GM12878 (cell line): ENCODE measurements at regions not wholly inside any gene's neighbourhood (a gene's known extent, or its start where the extent isn't known, plus 50 kb on each side); places are given as distances from the start of the nearest gene placed in this dataset.

Experiments used
- ATAC-seq: fragments of 200-7000 bp; cut with Tn5 transposase; 3 replicates; pipeline ENCODE4 v1.9.1; 2020; ENCODE audit warnings: mild to moderate bottlenecking, moderate library complexity
- BruUV-seq: library from RNA; stranded (reverse); fragments of 400-500 nt; replicated peaks from 2 replicates; lab custom pipeline; 2021; lab: Mats Ljungman, UMichigan
- CTCF ChIA-PET: fragments of 300-600 bp; sonication (Branson Sonifier 250); formaldehyde crosslinking; extraction: SDS; loops from one replicate; lab custom pipeline; 2021; ENCODE audit warnings: inconsistent platforms; lab: Yijun Ruan, JAX
- POLR2A ChIA-PET: fragments of 350-600 bp; formaldehyde crosslinking; extraction: SDS; loops from one replicate; lab custom pipeline; 2021; ENCODE audit warnings: inconsistent platforms; lab: Charles Lee
- RAD21 ChIA-PET: fragments of 300-600 bp; sonication (Branson Sonifier 250); formaldehyde crosslinking; loops from one replicate; lab custom pipeline; 2023; ENCODE audit warnings: antibody characterized with exemption; ENCODE audit not compliant: unreplicated experiment; lab: Charles Lee
- SMC1A ChIA-PET: fragments of 300-600 bp; sonication (Branson Sonifier 250); formaldehyde crosslinking; loops from one replicate; lab custom pipeline; 2023; ENCODE audit not compliant: unreplicated experiment, uncharacterized antibody; lab: Charles Lee
- DNase-seq: peaks from one replicate; pipeline ENCODE4 v3.0.0-alpha.2; 2011; ENCODE audit warnings: low read depth, low spot score
- FAIRE-seq: peaks from 3 replicates; lab custom pipeline; 2011; peaks lifted over from hg19 to GRCh38; lab: Jason Lieb, UNC
- H2AFZ ChIP-seq: 2 replicates; pipeline ENCODE4 v1.6.0; 2011; ENCODE audit warnings: low read depth, low read length, control low read depth; ENCODE audit not compliant: control insufficient read depth
- H3K27ac ChIP-seq: 2 replicates; pipeline ENCODE4 v1.5.1; 2011; ENCODE audit warnings: control low read depth; ENCODE audit not compliant: control insufficient read depth, insufficient read depth
- H3K27me3 ChIP-seq, 2 experiments: replicated peaks in 1 of 2; 2 replicates each; pipeline versions ENCODE4 v1.6.0 to v1.6.1; 2011; ENCODE audit warnings: low read length in 1 of 2; ENCODE audit not compliant: control insufficient read depth in 2 of 2, insufficient read depth in 2 of 2
- H3K36me3 ChIP-seq, 2 experiments: 2 replicates each; pipeline ENCODE4 v1.5.1; 2011; ENCODE audit warnings: low read length in 1 of 2; ENCODE audit not compliant: control insufficient read depth in 2 of 2, insufficient read depth in 2 of 2
- H3K4me1 ChIP-seq: 2 replicates; pipeline ENCODE4 v1.6.1; 2011; ENCODE audit warnings: mild to moderate bottlenecking, low read length, moderate library complexity, mixed read lengths; ENCODE audit not compliant: control insufficient read depth, insufficient read depth
- H3K4me2 ChIP-seq: 2 replicates; pipeline ENCODE4 v1.6.0; 2011; ENCODE audit warnings: control low read depth; ENCODE audit not compliant: control insufficient read depth, insufficient read depth
- H3K4me3 ChIP-seq: fragments of 200-600 bp; sonication (generic); 2 replicates; pipeline ENCODE4 v1.5.1; 2016
- H3K79me2 ChIP-seq: 2 replicates; pipeline ENCODE4 v1.6.0; 2011; ENCODE audit warnings: low read length; ENCODE audit not compliant: control insufficient read depth, insufficient read depth
- H3K9ac ChIP-seq: 2 replicates; pipeline ENCODE4 v1.8.0; 2011; ENCODE audit warnings: low read length, control low read depth, mixed read lengths; ENCODE audit not compliant: control insufficient read depth, insufficient read depth
- H3K9me3 ChIP-seq: replicated peaks from 3 replicates; pipeline ENCODE4 v1.5.1; 2011; ENCODE audit warnings: mild to moderate bottlenecking, low read length; ENCODE audit not compliant: control insufficient read depth, insufficient read depth
- H4K20me1 ChIP-seq: 2 replicates; pipeline ENCODE4 v1.6.0; 2011; ENCODE audit not compliant: control insufficient read depth, insufficient read depth
- BCL11A ChIP-seq: IDR thresholded peaks from 2 replicates; pipeline ENCODE4 v1.6.1; 2011; ENCODE audit warnings: low read depth, low read length
- DPF2 ChIP-seq: fragments of 450-650 bp; IDR thresholded peaks from 2 replicates; pipeline ENCODE4 v1.6.1; 2017; ENCODE audit warnings: mild to moderate bottlenecking
- EED ChIP-seq: sonication (generic); IDR thresholded peaks from 2 replicates; pipeline ENCODE4 v1.6.1; 2016; ENCODE audit warnings: antibody characterized with exemption, low read depth
- HDAC2 ChIP-seq: fragments of 200-600 bp; sonication (generic); IDR thresholded peaks from 2 replicates; pipeline ENCODE4 v1.6.1; 2017
- MYB ChIP-seq: fragments of 150-350 bp; IDR thresholded peaks from 2 replicates; pipeline ENCODE4 v1.6.1; 2014; ENCODE audit warnings: mild to moderate bottlenecking, low read depth, low read length, borderline replicate concordance
- NBN ChIP-seq: fragments of 450-650 bp; IDR thresholded peaks from 2 replicates; pipeline ENCODE4 v1.6.1; 2016
- NFIC ChIP-seq: IDR thresholded peaks from 2 replicates; pipeline ENCODE4 v1.6.1; 2012; ENCODE audit warnings: low read depth, mild to moderate bottlenecking, inconsistent platforms, low read length, moderate library complexity
- NR2C1 ChIP-seq: fragments of 450-650 bp; IDR thresholded peaks from 2 replicates; pipeline ENCODE4 v1.6.1; 2017; ENCODE audit warnings: antibody characterized with exemption, mild to moderate bottlenecking, moderate library complexity
- RAD21 ChIP-seq: IDR thresholded peaks from 2 replicates; pipeline ENCODE4 v1.6.1; 2011; ENCODE audit warnings: mild to moderate bottlenecking, low read depth, low read length, moderate library complexity; ENCODE audit not compliant: insufficient read depth
- SMC3 ChIP-seq: IDR thresholded peaks from 2 replicates; pipeline ENCODE4 v1.6.1; 2011; ENCODE audit warnings: low read length, improper control_type of control experiment, borderline replicate concordance
- SUPT20H ChIP-seq: IDR thresholded peaks from 2 replicates; pipeline ENCODE4 v1.6.1; 2011; ENCODE audit warnings: low read depth, mild to moderate bottlenecking, low read length, moderate library complexity, borderline replicate concordance; ENCODE audit not compliant: control insufficient read depth
- SUZ12 ChIP-seq: fragments of 200-600 bp; sonication (generic); IDR thresholded peaks from one replicate; pipeline ENCODE4 v1.6.1; 2018; ENCODE audit warnings: antibody characterized with exemption, mild to moderate bottlenecking; ENCODE audit not compliant: unreplicated experiment
- YY1 ChIP-seq: IDR thresholded peaks from 2 replicates; pipeline ENCODE4 v1.6.1; 2011; ENCODE audit warnings: low read depth, mild to moderate bottlenecking, low read length
- ZNF207 ChIP-seq: fragments of 450-650 bp; IDR thresholded peaks from 2 replicates; pipeline ENCODE4 v1.6.1; 2014; ENCODE audit warnings: antibody characterized with exemption, mild to moderate bottlenecking, borderline replicate concordance
- ZNF622 ChIP-seq: fragments of 450-650 bp; IDR thresholded peaks from 2 replicates; pipeline ENCODE4 v1.6.1; 2017; ENCODE audit warnings: mild to moderate bottlenecking, inconsistent platforms
- WGBS: methylation state at CpG from one replicate; pipeline ENCODE4 v1.1.6; 2016; ENCODE audit warnings: low lambda C conversion rate; ENCODE audit not compliant: insufficient replicate concordance, insufficient coverage; ENCODE audit errors: missing lambda C conversion rate; 5-methylcytosine and 5-hydroxymethylcytosine counted together
- in situ Hi-C: fragments of 300-500 bp; cut with MboI; formaldehyde crosslinking; loops from 9 replicates; pipeline ENCODE4 v1.14.3; 2018; ENCODE audit warnings: mixed read lengths
- intact Hi-C: fragments of 100-400 bp; cut with micrococcal nuclease; formaldehyde crosslinking; loops from one replicate; pipeline ENCODE4 v1.14.2; 2022; ENCODE audit not compliant: unreplicated experiment
- TF ChIP-seq, protein P1 (sequence below): fragments of 450-650 bp; formaldehyde crosslinking; IDR thresholded peaks from 2 replicates; pipeline ENCODE4 v1.4.0; 2020; ENCODE audit warnings: mild to moderate bottlenecking, moderate library complexity
- TF ChIP-seq, protein P2 (sequence below): IDR thresholded peaks from 2 replicates; pipeline ENCODE4 v1.6.1; 2011; ENCODE audit warnings: low read depth, low read length, improper control_type of control experiment, borderline replicate concordance
- TF ChIP-seq, protein P3 (sequence below), 3 experiments: IDR thresholded peaks in 2 of 3; conservative IDR thresholded peaks in 1 of 3; 2 replicates each; pipeline ENCODE4 v1.5.1; 2011; ENCODE audit warnings: low read depth in 3 of 3, low read length in 3 of 3, mild to moderate bottlenecking in 3 of 3, control low read depth in 2 of 3, moderate library complexity in 2 of 3, inconsistent platforms in 1 of 3, mixed read lengths in 1 of 3; ENCODE audit not compliant: control insufficient read depth in 2 of 3, insufficient read depth in 1 of 3; ENCODE audit errors: extremely low read depth in 1 of 3

DNA sequence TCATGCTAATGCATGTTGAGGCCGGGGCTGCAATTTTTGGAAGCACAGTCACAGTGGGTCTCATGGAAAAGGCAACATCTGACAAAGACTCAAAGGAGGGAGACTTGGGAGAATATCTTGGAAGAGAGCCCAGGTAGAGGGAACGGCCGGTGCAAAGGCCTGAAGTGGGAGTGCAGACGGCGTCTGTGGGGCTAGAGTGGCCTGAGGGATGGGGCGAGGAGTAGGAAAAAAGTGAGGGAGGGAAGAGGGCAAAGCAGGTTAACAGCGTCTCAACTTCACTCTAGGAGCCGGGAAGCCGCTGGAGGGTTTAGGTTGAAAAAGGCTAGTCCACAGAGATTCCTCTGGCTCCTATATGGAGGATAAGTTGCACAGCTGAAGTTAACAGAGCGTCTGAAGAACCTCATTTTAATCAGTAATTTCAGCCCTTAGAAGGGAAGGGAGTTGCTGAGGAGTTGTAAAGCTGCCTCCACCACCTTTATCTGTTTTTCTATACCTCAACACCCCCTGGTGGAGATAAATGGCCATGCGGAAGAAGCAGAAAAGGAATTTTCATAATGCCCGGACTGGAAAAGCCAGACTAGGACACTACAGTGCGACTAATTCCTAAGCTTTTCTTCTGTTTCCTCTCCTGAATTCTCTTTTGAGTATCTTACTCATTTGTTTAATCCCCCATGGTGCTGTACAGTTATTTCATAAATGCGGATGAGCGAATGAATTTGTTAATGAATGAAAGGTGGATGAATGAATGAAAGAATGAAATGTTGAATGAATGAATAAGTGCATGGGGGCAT lies 78.7 kb upstream of the ZNF281 start:
- Histone ChIP-seq H4K20me1 (no peaks in the 10 kb centered on the region), H2AFZ (peak overlapping the region; percentile 64), H3K79me2 (no peaks in the 10 kb centered on the region), H3K27me3 (no peaks in the 10 kb centered on the region), H3K9me3 (no peaks in the 10 kb centered on the region), H3K27ac (no peak overlapping the region), H3K4me3 (no peak overlapping the region), H3K9ac (no peak overlapping the region), H3K4me1 (peaks cover 8% of the 10 kb centered on the region), H3K36me3 (no peaks in the 10 kb centered on the region), H3K4me2 (peak overlapping the region; percentile 26; the same call in 1 of the 2 replicates)
- POLR2A ChIA-PET = no interaction called here
- intact Hi-C loops = loop anchor here (1.0 to 5.0 kb wide), 4 partner anchors 81 to 804 kb away; no protein-coding TSS in a partner anchor
- BruUV-seq = no TSS peak
- SMC1A ChIA-PET = interaction anchor here (0.6 to 5.3 kb wide), 35 partner anchors 11 to 804 kb away, joined by 3 to 55 read pairs (median 3); no protein-coding TSS in a partner anchor
- ATAC-seq (peak; percentile 85), FAIRE-seq (no peak), DNase-seq (peak; percentile 37)
- in situ Hi-C loops = no loop called here
- 9% methylated on average over 15 of the region's 15 CpGs for WGBS
- RAD21 ChIA-PET = interaction anchor here (0.6 to 2.8 kb wide), 12 partner anchors 12 to 389 kb away, joined by 3 to 21 read pairs (median 4); no protein-coding TSS in a partner anchor
- CTCF ChIA-PET = interaction anchor here (0.8 to 6.3 kb wide), 18 partner anchors 11 to 804 kb away, joined by 3 to 119 read pairs (median 5); no protein-coding TSS in a partner anchor
- TF ChIP-seq BCL11A (no peak), EED (peak; percentile 62), ZNF207 (peak; percentile 70; the same call in 1 of the 2 replicates), RAD21 (peak; percentile 99), NR2C1 (no peak), HDAC2 (no peak), SUPT20H (no peak), SUZ12 (no peak), NBN (peak; percentile 44; the same call in 1 of the 2 replicates), YY1 (peak; percentile 71), NFIC (no peak), MYB (no peak), ZNF622 (no peak), DPF2 (no peak), SMC3 (peak; percentile 98)
- TF ChIP-seq, protein P1, sequence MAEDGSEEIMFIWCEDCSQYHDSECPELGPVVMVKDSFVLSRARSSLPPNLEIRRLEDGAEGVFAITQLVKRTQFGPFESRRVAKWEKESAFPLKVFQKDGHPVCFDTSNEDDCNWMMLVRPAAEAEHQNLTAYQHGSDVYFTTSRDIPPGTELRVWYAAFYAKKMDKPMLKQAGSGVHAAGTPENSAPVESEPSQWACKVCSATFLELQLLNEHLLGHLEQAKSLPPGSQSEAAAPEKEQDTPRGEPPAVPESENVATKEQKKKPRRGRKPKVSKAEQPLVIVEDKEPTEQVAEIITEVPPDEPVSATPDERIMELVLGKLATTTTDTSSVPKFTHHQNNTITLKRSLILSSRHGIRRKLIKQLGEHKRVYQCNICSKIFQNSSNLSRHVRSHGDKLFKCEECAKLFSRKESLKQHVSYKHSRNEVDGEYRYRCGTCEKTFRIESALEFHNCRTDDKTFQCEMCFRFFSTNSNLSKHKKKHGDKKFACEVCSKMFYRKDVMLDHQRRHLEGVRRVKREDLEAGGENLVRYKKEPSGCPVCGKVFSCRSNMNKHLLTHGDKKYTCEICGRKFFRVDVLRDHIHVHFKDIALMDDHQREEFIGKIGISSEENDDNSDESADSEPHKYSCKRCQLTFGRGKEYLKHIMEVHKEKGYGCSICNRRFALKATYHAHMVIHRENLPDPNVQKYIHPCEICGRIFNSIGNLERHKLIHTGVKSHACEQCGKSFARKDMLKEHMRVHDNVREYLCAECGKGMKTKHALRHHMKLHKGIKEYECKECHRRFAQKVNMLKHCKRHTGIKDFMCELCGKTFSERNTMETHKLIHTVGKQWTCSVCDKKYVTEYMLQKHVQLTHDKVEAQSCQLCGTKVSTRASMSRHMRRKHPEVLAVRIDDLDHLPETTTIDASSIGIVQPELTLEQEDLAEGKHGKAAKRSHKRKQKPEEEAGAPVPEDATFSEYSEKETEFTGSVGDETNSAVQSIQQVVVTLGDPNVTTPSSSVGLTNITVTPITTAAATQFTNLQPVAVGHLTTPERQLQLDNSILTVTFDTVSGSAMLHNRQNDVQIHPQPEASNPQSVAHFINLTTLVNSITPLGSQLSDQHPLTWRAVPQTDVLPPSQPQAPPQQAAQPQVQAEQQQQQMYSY (CRISPR knock-in tag) = no peak
- TF ChIP-seq, protein P2, sequence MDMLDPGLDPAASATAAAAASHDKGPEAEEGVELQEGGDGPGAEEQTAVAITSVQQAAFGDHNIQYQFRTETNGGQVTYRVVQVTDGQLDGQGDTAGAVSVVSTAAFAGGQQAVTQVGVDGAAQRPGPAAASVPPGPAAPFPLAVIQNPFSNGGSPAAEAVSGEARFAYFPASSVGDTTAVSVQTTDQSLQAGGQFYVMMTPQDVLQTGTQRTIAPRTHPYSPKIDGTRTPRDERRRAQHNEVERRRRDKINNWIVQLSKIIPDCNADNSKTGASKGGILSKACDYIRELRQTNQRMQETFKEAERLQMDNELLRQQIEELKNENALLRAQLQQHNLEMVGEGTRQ = no peak
- TF ChIP-seq, protein P3, sequence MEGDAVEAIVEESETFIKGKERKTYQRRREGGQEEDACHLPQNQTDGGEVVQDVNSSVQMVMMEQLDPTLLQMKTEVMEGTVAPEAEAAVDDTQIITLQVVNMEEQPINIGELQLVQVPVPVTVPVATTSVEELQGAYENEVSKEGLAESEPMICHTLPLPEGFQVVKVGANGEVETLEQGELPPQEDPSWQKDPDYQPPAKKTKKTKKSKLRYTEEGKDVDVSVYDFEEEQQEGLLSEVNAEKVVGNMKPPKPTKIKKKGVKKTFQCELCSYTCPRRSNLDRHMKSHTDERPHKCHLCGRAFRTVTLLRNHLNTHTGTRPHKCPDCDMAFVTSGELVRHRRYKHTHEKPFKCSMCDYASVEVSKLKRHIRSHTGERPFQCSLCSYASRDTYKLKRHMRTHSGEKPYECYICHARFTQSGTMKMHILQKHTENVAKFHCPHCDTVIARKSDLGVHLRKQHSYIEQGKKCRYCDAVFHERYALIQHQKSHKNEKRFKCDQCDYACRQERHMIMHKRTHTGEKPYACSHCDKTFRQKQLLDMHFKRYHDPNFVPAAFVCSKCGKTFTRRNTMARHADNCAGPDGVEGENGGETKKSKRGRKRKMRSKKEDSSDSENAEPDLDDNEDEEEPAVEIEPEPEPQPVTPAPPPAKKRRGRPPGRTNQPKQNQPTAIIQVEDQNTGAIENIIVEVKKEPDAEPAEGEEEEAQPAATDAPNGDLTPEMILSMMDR (IDR thresholded peaks at IDR 0.05 in 2 of 3, conservative IDR thresholded peaks at IDR 0.05 in 1 of 3; ENCODE audit: control insufficient read depth in 2 of 3, extremely low read depth in 1 of 3, insufficient read depth in 1 of 3, low read depth in 3 of 3, low read length in 3 of 3) = peak; percentile 72 to 90 (median 86)
